Activated CD4-positive, alpha-beta T cell treated with anti-CD3 and anti-CD28 coated beads, Interleukin-2, amount 50 U/mL, for 1 hour (primary cell): ENCODE measurements at regions not wholly inside any gene's neighbourhood (a gene's known extent, or its start where the extent isn't known, plus 50 kb on each side); places are given as distances from the start of the nearest gene placed in this dataset.

Source experiments
- DNase-seq: peaks from one replicate; pipeline ENCODE4 v3.0.0-alpha.2; 2020

DNA sequence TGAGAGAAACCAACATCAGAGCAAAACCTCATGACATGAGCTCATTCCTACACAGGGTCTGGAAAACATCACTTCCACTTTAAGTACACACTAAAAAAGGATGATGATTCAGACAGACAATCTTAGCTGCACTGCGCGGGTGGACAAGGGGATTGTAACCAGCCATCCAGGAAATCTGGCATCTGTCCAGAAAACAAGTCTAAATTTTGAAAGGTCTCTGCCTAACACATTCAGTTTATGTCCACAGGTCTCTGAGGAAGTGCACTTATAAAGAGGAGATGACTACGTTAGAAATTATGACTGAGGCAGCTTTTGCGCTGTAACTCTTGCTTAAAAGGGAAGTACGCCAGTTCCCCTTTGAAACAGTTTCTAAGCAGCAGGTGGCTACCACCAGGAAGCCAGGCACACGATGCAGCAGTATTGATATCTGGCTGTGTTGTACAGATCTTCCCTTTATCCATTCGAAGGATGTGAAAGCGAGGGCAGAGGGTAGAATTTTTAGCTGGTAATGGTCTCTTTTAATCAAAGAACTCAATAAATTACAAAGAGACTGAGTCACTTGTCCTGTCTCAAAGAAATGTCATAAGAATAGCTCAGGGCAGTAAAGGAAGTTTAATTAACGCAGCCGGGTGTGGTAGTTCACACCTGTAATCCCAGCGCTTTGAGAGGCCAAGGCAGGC is 128.0 kb downstream of the SETD4 start:
- DNase-seq: no peak

DNA sequence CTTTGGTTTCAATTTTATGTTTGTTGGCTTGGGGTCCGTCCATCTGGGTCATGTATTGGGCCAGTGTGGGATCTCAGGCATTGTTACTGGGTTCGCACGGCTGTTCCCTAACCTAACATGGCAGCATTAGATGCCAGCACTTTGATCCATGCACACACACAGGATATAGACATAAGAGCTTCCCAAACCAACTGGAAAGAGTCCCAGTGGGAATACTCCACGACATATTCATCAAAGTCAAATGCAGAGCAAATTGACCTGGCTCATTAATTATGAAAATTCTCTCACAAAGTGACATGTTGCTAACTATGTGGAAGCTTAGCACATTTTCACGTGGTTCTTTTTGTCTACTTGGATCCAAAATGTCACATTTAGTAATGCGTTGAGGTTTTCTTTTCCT is 130.4 kb downstream of the SETD4 start:
- no peak for DNase-seq

DNA sequence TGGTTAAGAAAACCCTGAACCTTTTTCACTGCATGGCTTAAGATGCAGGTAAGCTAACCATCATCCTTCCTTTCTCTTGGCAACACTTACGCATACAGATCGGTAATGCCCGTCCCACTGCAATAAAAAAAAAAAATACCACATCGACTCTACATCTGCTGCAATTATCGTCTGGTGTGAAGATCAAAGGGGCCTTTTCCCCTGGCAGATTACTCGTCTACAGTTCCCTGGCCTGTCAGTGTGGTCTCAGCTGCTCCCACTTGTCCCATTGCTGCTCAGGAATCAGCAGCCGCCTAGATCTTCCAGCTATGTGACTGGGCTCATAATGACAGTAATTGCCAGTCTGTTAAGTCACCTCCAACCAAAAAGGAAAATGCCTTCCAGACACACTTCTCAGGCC is 133.1 kb downstream of the SETD4 start:
- no peak for DNase-seq

DNA sequence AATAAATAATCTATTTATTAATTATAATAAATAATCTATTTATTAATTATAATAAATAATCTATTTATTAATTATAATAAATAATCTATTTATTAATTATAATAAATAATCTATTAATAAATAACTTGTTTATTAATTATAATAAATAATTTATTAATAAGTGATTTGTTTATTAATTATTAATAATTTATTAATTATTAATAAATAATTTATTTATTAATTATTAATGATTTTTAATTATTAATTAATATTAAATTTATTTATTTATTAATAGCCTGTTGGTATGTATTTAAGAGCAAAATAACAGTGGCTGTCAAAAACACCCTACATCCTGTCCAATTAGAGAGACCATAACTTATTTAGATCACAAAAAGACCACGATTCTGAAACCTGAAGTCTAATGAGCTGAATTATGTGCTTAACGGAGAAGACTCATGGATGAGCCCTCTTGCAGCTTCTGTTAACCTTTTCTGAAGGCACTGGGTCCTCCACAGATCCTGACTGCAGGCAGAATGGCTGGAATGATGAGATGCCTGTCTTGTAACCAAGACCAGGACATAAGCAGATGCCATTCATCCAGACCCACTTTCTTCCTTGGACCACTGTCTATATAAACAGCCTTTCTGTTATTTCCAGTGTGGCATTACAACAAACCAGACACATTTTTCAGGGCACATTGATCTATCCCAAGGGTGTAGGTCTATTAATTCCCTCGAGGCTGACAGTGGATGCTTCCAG is 134.2 kb downstream of the SETD4 start:
- DNase-seq: no peak

DNA sequence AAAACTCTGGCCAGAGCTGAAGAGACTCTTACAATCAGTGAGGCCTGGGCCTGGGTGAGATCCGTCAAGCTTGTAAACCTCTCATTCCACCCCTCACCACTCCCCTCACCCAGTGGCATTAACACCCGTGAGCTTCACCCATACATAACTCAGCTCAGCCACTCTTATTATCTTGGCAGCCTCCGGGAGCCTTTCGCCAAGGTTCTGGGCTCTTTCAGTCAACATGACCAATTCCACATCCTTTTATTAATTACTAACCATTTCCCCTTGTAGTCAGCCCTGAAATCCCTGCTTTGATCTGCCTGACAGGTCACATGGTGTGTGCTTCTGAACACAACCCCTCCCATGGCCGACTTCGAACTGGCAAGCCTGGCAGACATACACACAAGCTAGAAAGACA is 134.8 kb downstream of the SETD4 start:
- no peak for DNase-seq

DNA sequence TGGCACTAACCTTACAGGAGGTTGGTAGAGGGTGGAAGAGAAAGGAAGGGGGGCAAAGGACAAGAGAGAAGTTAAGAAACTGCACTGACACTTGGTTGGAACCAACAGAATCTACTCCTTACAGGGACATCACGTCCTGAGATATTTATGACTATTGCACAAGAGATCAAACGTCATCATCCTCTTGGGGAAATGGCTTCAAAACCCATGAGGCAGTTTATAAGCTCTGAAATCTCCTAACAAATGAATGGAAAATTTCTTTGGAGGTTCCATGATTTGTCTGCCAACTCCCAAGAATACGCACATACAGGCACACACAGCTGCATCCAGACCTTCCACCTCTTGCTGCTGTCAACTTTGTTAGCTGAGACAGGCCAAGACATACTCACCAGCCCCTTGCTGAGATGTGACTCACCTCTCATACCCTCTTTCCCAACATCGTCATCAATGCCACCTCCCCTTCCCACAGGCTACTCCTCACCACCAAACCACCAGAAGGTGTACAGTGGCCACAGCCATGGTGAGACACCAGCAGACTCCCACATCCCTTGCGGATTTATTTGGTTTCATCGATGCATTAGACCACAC is 135.5 kb downstream of the SETD4 start:
- no peak for DNase-seq

DNA sequence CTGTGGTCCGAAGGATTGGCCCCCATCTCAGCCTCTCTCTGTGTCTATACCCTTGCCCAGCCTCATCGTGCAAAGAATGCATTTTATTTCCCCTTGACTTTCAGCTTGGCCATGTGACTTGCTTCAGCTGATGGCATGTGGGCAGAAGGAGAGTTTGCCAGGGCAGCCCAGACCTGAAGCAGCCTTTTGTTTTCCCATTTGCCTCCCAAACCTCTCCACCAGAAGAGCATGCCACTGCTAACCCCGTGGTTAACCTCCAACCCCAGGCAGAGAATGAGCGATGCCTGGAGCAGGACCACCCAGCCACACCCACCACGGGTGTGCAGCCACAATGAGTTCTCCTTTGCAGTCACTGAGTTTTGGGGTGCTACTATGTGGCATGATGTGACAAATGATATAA is 136.4 kb downstream of the SETD4 start:
- DNase-seq: no peak

DNA sequence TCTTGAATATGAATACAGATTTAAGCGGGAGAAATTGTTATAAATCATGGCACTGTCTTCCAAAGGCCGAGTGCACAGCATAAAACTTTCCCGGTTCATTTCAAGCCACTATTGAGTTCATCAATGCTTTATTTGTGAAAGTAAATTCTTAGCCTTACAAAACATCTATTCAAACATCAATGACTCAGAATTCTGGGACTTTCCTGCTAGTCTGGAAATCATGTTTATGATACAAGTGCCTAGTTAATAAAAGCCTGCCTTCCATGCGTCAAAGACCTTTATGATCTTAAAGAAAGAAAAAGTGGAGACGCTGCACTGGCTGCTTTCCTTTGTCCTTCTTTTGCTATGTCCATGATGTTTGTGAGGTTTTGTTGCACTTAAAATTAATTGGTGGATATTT is 137.7 kb downstream of the SETD4 start:
- no peak for DNase-seq

DNA sequence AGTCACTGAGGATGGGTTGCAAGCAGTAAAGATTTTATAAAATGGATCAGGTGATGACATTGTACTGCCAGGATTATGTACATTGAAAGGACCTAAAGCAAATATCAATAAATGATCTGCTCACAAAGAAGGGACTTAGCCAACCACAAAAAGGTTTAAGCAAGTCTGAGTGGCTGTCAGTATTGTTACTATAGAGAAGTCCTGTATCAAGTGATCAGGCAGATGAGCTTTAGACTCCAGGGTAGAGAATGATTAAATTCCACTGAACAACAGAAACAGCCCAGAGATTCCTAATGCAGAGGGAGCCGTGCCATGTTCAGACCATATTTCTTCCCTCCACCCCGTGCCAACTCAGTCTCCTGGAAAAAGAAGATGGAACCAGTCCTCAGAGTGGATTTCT is 138.9 kb downstream of the SETD4 start:
- DNase-seq: no peak

DNA sequence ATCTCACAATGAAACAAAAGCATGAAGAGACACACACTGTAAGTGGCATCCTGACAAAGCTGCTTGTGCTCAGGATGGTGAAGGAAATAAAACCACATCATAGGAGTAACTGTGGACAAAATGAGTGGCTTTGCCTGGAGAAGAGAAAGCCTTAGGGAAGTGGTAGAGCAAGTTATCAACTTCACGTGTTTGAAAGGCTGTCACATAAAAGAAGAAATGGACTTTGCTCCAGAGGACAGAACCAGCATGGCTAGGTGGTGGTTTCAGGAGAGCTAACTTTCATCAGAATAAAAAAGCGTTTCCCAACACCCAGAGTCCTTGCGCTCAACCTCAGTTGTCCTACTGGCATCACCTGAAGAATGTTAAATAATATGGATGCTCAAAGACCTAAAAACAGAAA is 139.9 kb downstream of the SETD4 start:
- DNase-seq: no peak

DNA sequence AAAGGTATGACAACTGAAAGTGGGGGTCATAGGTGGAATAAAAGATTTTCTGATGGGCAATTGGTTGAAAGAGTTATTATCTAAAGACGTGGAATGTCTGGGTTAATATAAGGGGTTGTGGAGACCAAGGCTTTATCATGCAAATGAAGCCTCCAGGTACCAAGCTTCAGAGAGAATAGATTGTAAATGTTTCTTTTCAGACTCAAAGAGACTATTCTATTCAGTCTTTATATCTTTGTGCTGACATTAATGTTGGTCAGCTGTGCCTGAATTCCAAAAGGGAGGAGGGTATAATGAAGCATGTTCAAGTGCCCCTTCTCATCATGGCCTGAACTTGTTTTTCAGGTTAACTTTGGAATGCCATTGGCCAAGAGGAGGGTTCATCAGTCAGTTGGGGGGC is 145.3 kb downstream of the SETD4 start:
- no peak for DNase-seq

DNA sequence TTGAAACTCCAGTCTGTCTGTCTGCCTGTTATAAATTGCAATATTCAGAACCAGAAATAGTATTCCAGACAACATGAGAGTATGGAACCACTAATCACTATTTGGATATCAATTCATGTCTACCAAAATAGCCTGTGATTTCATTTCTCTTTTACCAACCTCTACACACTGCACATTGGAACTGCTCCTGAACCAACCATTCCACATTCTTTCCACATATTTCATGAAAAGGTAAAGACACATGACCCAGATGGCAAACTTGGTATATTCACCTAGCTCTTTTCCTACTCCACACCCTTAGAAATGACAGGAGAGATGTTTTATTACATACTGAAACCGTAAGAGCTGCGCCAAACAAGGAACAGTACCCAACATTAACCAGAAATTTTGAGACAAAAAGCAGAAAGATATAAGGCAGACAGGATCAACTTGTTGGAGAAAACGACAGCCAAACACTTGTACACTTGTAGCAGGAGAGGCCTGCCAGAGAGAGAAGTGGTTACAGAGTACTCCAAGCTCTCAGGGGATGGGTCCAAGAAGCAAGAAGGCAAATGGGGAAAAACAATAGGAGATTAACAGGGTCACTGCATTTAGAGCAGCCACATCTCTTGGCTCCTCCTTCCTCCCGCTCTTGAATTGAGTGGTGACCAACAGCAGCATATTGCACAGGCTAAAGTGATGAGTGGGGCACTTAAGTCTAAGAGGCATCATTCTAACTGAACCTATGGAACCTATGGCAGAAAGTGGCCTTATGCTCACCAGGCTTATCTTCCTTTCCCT is 148.7 kb downstream of the SETD4 start:
- no peak for DNase-seq

DNA sequence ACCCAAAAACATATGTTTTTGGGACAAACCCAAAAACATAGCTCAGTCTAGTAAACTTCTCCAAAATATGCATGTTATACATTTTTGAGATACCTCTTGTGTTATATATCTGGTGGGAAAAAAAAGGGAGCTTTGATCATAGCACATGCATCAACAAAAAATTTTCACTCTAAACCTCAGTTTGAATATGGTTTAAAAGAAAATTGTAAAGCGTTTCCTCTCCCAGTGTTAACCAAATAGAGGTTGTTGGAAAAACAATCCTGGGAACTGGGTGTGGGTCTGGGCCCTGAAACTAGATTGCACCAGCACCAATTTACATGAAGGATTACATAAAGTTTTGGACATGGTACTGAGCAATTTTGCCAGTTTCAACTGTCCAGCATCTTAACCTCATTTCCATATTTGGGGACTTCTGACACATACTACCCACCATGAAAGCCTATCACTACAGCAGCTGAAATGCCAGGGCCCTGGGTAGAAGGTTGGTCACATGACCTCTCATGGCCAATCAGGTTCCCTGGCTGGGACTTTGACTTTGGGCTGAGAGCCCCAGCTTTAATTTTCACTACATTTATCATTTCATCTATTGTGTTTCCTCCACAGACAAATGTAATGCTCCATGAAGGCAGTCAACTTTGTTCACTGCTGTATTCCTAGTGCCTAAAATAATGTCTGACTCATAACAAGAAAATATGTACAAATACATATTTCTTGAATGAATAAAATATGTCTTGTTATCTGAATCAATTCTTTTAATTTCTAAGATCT is 150.7 kb downstream of the SETD4 start:
- no peak for DNase-seq

DNA sequence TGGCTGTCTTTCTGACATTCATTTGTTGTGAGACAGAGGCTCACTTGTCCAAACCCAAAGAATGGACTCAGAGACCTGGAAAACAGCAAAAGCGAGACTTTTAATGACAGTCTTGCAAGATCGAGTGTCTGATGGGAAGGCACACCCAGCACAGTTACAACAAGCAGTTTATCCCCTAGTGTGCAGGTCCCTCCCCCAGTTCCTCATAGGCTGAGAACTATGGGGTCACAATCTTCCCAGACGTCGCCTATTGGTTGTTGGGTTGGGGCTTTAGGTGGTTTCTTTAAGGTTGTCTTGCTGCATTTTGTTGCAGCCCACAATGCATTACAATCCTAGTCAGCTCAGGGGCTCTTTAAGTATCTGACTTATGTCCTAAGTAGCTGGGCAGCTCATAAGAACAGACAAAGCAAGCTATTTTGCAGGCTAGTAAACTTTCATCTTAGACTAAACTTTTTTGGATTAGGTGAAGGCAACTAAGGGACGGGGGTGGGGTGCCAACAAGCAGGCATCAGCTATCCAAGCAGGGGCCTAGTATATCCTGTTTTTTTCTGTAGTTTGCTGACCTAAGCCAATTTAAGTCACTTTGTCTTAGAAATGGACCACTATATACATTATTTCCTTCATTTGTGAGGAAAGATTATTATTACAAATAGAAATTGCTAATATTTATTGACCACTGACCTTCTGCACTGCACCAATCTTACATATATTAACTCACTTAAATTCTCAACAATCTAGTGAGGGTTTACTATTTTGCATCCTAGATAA is 151.8 kb downstream of the SETD4 start:
- DNase-seq: no peak

DNA sequence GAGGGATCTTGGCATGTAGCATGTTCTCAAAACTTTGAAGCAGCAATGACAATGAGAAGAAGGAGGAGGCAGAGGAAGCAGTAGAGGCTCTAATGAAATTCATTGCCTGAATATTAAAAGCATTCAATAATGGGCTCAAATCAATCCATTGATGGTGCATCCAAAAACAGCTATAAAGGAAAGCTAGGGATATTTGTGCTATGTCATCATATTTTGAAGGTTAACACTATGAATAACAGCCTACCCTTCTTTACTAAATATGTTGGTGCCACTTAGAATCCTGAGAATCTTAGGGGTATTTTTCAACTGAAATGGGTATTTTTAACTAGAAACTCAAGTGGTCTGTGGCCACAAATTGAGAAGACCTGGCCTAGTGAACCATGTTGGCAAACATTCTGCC is 153.7 kb downstream of the SETD4 start:
- DNase-seq: no peak

DNA sequence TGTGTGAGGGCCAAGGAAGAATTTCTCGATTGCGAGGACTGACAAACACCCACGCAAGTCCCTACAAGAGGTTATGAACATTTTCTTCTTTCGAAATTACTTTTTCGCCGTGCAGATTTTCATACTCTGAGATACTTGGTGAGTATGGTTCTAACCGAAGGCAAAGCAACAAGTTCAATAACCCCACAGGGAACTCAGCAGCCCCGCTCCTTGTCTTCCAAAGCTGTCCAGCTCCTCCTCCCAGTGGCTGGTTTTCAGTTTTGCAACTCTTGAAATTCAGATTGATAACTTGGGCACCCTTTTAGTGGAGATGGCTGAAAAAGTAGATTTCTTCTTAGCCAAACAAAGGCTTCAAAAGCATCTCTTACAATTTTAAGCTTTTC is 154.4 kb downstream of the SETD4 start:
- DNase-seq: no peak

DNA sequence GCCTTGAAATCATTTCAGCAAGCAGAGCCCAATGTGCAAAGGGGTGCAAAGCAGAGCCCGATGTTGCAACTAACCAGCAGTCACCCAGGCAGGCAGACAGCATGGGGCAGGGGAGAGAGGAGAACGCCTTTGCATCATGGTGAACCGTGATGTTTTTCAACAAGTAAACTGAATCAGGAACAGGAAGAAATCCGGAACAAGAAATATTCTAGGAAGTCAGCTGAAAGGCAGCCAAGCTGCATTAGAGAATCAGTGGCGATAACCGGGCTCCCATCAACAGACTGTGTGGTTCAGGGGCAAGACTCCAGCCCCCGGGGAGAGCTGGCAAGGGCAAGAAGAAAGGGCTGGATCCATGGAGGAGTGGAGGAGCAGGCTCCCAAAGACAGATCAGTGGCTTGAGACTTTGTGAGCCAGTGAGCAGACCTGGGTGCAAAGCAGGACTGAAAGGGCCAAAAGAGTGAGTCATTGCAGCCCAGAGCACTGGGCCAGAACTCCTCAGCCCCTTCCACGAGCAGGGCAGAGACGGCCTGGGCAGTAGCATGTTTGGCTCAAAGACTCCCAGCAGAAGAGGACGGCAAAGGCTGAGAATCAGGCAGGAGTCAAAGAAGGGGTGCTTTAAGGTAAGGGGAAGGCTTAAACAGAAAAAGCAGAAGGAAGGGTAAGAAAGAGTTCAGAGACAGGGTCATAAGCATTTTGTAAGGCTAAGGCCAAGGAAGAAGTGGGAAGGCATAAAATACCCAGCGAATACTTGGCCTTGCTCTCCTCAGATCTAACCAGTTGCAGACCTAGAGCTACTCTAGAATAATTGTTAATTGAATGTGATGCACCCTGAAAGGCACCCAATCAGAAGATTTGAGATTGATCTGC is 155.0 kb downstream of the SETD4 start:
- no peak for DNase-seq

DNA sequence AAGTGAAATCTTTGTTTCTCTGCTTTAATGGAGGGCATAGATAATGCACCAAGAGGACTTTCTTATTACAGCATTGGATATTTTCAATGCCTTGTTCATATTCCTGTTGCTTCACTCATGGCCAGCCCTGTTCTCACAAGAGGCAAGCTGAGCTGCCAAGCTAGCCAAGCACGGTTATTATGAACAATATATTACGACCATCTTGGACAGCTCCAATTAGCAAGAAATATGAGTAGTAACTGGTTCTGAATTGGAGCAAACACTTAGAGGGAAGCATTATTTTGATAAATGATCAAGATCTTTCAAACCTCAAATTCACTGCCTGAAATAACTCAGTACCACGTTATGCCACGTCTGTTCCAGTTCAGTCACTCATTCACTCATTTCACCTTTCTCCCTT is 159.8 kb downstream of the SETD4 start:
- DNase-seq: no peak

DNA sequence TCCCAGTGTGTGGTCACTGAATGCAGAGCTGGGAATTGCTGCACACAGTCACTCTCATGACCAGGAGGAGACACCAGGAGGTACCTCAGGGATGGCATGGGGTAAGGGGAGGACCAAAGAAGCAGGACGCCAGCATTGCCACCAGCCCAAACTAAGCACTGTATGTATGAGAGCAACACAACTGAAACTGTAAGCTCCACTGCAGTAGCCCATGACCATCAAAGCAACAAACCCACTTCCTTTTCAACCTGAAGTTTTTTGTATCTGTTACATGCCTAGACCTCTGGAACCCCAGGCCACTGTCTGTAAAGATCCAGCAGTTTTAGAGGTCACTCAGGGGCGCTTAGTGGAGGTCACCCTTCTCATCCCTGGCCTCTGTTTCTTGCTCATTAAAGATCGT is 164.3 kb downstream of the SETD4 start:
- DNase-seq: no peak

DNA sequence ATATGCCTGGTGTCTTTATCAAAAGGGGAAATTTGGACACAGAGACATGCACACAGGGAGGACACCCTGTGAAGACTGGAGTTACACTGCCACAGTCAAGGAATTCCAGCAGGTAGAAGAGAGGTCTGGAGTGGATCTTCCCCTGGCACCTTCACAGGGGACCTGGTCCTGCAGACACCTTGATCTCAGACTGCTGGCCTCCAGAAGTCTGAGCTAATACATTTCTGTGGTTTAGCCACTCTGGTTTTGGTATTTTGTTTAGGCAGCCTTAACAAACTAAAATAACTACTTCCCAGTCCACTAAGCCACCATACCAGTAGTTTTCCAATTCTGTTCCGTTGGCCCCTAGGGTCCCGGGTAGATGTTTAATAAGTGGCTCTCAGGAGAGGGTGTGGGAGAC is 164.7 kb downstream of the SETD4 start:
- DNase-seq: no peak

DNA sequence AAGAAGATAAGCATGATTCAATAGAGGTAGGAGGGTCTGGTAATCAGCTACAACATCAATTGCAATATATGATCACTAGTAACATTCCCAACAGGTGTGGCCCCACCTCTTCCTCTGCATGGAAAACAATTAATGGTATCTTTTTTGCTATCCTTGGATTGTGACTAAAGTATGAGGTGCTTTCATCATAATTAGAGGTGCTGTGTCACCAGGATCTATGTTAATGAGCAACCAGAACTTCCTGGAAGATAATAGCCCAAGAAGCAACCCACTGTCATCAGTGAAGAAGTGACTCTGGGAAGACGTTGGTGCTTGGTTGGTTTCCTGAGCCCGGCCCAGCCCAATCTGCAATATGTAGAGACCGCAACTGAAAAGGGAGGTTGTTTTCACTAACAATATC is 167.2 kb downstream of the SETD4 start:
- DNase-seq: no peak
